ENCODE measurements at regions not wholly inside any gene's neighbourhood (a gene's known extent, or its start where the extent isn't known, plus 50 kb on each side); places are given as distances from the start of the nearest gene placed in this dataset.

GRCh38 chr7:86916277-86916825 is 143.1 kb downstream of the ELAPOR2 start:
- H3K9me3 ChIP-seq (replicated peaks in 1 of 2; ENCODE audit: control insufficient read depth in 1 of 2, insufficient read depth in 1 of 2, low read length in 2 of 2), result no peaks in the 10 kb centered on the region
- DNase-seq, result no peak
- Mint-ChIP-seq H3K4me3 (no peak overlapping the region), H3K27me3 (ENCODE audit: low read depth in 3 of 3) (peaks cover 0 to 2% (median 0%) of the 10 kb centered on the region in 3 donors), H3K36me3 (no peaks in the 10 kb centered on the region), H3K4me1 (no peaks in the 10 kb centered on the region), H3K27ac (no peak overlapping the region), H3K9me3 (no peaks in the 10 kb centered on the region)
- no peaks in the 10 kb centered on the region for H4K20me1 ChIP-seq (ENCODE audit: insufficient read depth, low read length)
- H3K79me2 ChIP-seq (ENCODE audit: insufficient read depth, low read length), result no peaks in the 10 kb centered on the region
- no peaks in the 10 kb centered on the region for H3K27me3 ChIP-seq (ENCODE audit: control insufficient read depth in 2 of 2, insufficient read depth in 2 of 2, low read length in 2 of 2)
- H3K4me2 ChIP-seq (replicated peaks; ENCODE audit: extremely low read depth, low read length, poor library complexity, severe bottlenecking), result no peak overlapping the region
- H3K4me3 ChIP-seq (replicated peaks in 1 of 3; ENCODE audit: low read depth in 2 of 3, low read length in 3 of 3), result no peak overlapping the region
- WGBS (ENCODE audit: insufficient coverage), result no CpG with 5 or more reads among the region's 1 CpG
- no peak overlapping the region for H3K27ac ChIP-seq (ENCODE audit: low read depth in 1 of 2, low read length in 2 of 2)
- no peak overlapping the region for H3K9ac ChIP-seq (ENCODE audit: insufficient read depth, low read length, poor library complexity, severe bottlenecking)
- H2AFZ ChIP-seq (ENCODE audit: insufficient read depth, low read depth, low read length, poor library complexity, severe bottlenecking), result no peak overlapping the region
- no peak for TF ChIP-seq CTCF (IDR thresholded peaks at IDR 0.05)
- no peaks in the 10 kb centered on the region for H3K36me3 ChIP-seq (replicated peaks in 1 of 2; ENCODE audit: control insufficient read depth in 1 of 2, insufficient read depth in 2 of 2, low read length in 2 of 2)
- H3K4me1 ChIP-seq (ENCODE audit: control insufficient read depth in 1 of 2, insufficient read depth in 2 of 2, low read length in 2 of 2), result no peaks in the 10 kb centered on the region
- intact Hi-C loops (cut with micrococcal nuclease), result no loop called here

DNA sequence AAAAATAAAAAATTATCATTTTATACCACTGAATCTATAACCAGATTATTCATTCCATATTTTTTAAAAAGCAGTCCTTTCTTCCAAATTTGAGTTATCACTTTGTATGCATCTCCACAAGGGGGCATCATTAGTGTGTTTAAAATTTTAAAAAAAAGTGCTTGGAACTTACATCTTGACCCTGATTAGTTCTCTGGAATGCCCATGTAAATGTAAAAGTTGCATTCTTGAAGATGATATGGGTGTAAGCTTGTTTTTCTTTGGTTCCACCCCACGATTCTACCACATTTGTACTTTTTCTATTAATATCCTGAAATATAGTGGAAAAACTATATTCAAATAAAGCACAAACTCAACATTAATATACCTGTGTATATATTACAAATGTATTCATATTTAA is 144.9 kb downstream of the ELAPOR2 start:
- Histone ChIP-seq H3K27ac (ENCODE audit: low read depth in 1 of 2, low read length in 2 of 2) (no peak overlapping the region), H3K9ac (ENCODE audit: insufficient read depth, low read length, poor library complexity, severe bottlenecking) (no peak overlapping the region), H3K4me2 (replicated peaks; ENCODE audit: extremely low read depth, low read length, poor library complexity, severe bottlenecking) (no peak overlapping the region), H4K20me1 (ENCODE audit: insufficient read depth, low read length) (no peaks in the 10 kb centered on the region), H3K9me3 (replicated peaks in 1 of 2; ENCODE audit: control insufficient read depth in 1 of 2, insufficient read depth in 1 of 2, low read length in 2 of 2) (no peaks in the 10 kb centered on the region), H3K4me3 (replicated peaks in 1 of 3; ENCODE audit: low read depth in 2 of 3, low read length in 3 of 3) (no peak overlapping the region), H3K79me2 (ENCODE audit: insufficient read depth, low read length) (no peaks in the 10 kb centered on the region), H3K4me1 (ENCODE audit: control insufficient read depth in 1 of 2, insufficient read depth in 2 of 2, low read length in 2 of 2) (no peaks in the 10 kb centered on the region), H3K27me3 (ENCODE audit: control insufficient read depth in 2 of 2, insufficient read depth in 2 of 2, low read length in 2 of 2) (no peaks in the 10 kb centered on the region), H3K36me3 (replicated peaks in 1 of 2; ENCODE audit: control insufficient read depth in 1 of 2, insufficient read depth in 2 of 2, low read length in 2 of 2) (no peaks in the 10 kb centered on the region), H2AFZ (ENCODE audit: insufficient read depth, low read depth, low read length, poor library complexity, severe bottlenecking) (no peak overlapping the region)
- peak; percentile 66 for TF ChIP-seq CTCF (IDR thresholded peaks at IDR 0.05)
- Mint-ChIP-seq H3K36me3 (no peaks in the 10 kb centered on the region), H3K4me3 (no peak overlapping the region), H3K4me1 (no peaks in the 10 kb centered on the region), H3K27ac (no peak overlapping the region), H3K9me3 (no peaks in the 10 kb centered on the region), H3K27me3 (ENCODE audit: low read depth in 3 of 3) (no peaks in the 10 kb centered on the region)
- intact Hi-C loops (cut with micrococcal nuclease), result no loop called here
- no peak for DNase-seq
- no CpG with 5 or more reads among the region's 1 CpG for WGBS (ENCODE audit: insufficient coverage)

All from CD14-positive monocyte (primary cell).